ENCODE measurements at regions not wholly inside any gene's neighbourhood (a gene's known extent, or its start where the extent isn't known, plus 50 kb on each side); places are given as distances from the start of the nearest gene placed in this dataset.

- in situ Hi-C loops (cut with HindIII; ENCODE audit: low sequenced_read_pairs), result no loop called here
- DNase-seq (ENCODE audit: low spot score), result no peak
These were observed 169.5 kb upstream of the ROPN1 start for GRCh38 chr3:124161448-124161847.

- no peak for DNase-seq (ENCODE audit: low spot score)
- in situ Hi-C loops (cut with HindIII; ENCODE audit: low sequenced_read_pairs), result no loop called here
These were observed 171.8 kb upstream of the ROPN1 start for GRCh38 chr3:124163689-124164088.

- in situ Hi-C loops (cut with HindIII; ENCODE audit: low sequenced_read_pairs), result no loop called here
These were observed 176.3 kb upstream of the ROPN1 start for GRCh38 chr3:124168271-124168670.

GRCh38 chr3:124172283-124172682, 180.4 kb upstream of the ROPN1 start:
- in situ Hi-C loops (cut with HindIII; ENCODE audit: low sequenced_read_pairs), result no loop called here
- DNase-seq (ENCODE audit: low spot score), result no peak

More at GRCh38 chr3:124168271-124168670, 176.3 kb upstream of the ROPN1 start:
- no peak for DNase-seq (ENCODE audit: low spot score)

- DNase-seq (ENCODE audit: low spot score), result no peak
- in situ Hi-C loops (cut with HindIII; ENCODE audit: low sequenced_read_pairs), result no loop called here
These were observed 180.9 kb upstream of the ROPN1 start for GRCh38 chr3:124172816-124173215.

GRCh38 chr3:124174476-124174875, 182.6 kb upstream of the ROPN1 start:
- DNase-seq (ENCODE audit: low spot score), result peak; percentile 5
- in situ Hi-C loops (cut with HindIII; ENCODE audit: low sequenced_read_pairs), result no loop called here

- in situ Hi-C loops (cut with HindIII; ENCODE audit: low sequenced_read_pairs), result no loop called here
- no peak for DNase-seq (ENCODE audit: low spot score)
These were observed 183.3 kb upstream of the ROPN1 start for GRCh38 chr3:124174910-124175874.

GRCh38 chr3:124177071-124177470, 185.1 kb upstream of the ROPN1 start:
- in situ Hi-C loops (cut with HindIII; ENCODE audit: low sequenced_read_pairs), result no loop called here

GRCh38 chr3:124178531-124178930, 186.6 kb upstream of the ROPN1 start:
- no peak for DNase-seq (ENCODE audit: low spot score)
- in situ Hi-C loops (cut with HindIII; ENCODE audit: low sequenced_read_pairs), result no loop called here

More at GRCh38 chr3:124177071-124177470, 185.1 kb upstream of the ROPN1 start:
- DNase-seq (ENCODE audit: low spot score), result no peak

- DNase-seq (ENCODE audit: low spot score), result no peak
- in situ Hi-C loops (cut with HindIII; ENCODE audit: low sequenced_read_pairs), result no loop called here
These were observed 208.5 kb upstream of the ROPN1 start for GRCh38 chr3:124200407-124200806.

- DNase-seq (ENCODE audit: low spot score), result no peak
- in situ Hi-C loops (cut with HindIII; ENCODE audit: low sequenced_read_pairs), result no loop called here
These were observed 209.3 kb upstream of the ROPN1 start for GRCh38 chr3:124201226-124201625.

- no peak for DNase-seq (ENCODE audit: low spot score)
- in situ Hi-C loops (cut with HindIII; ENCODE audit: low sequenced_read_pairs), result no loop called here
These were observed 209.9 kb upstream of the ROPN1 start for GRCh38 chr3:124201786-124202185.

- in situ Hi-C loops (cut with HindIII; ENCODE audit: low sequenced_read_pairs), result no loop called here
- DNase-seq (ENCODE audit: low spot score), result peak; percentile 30
These were observed 210.8 kb upstream of the ROPN1 start for GRCh38 chr3:124202754-124203153.

GRCh38 chr3:124203292-124203691, 211.4 kb upstream of the ROPN1 start:
- in situ Hi-C loops (cut with HindIII; ENCODE audit: low sequenced_read_pairs), result no loop called here
- no peak for DNase-seq (ENCODE audit: low spot score)

GRCh38 chr3:124206225-124207055, 214.5 kb upstream of the ROPN1 start:
- in situ Hi-C loops (cut with HindIII; ENCODE audit: low sequenced_read_pairs), result no loop called here
- no peak for DNase-seq (ENCODE audit: low spot score)

GRCh38 chr3:124207077-124207476, 215.2 kb upstream of the ROPN1 start:
- no peak for DNase-seq (ENCODE audit: low spot score)
- in situ Hi-C loops (cut with HindIII; ENCODE audit: low sequenced_read_pairs), result no loop called here

GRCh38 chr3:124207873-124208485, 216.1 kb upstream of the ROPN1 start:
- no peak for DNase-seq (ENCODE audit: low spot score)
- in situ Hi-C loops (cut with HindIII; ENCODE audit: low sequenced_read_pairs), result no loop called here

GRCh38 chr3:124209426-124209825, 217.5 kb upstream of the ROPN1 start:
- no peak for DNase-seq (ENCODE audit: low spot score)
- in situ Hi-C loops (cut with HindIII; ENCODE audit: low sequenced_read_pairs), result no loop called here

- no peak for DNase-seq (ENCODE audit: low spot score)
- in situ Hi-C loops (cut with HindIII; ENCODE audit: low sequenced_read_pairs), result no loop called here
These were observed 219.0 kb upstream of the ROPN1 start for GRCh38 chr3:124210899-124211298.

GRCh38 chr3:124213641-124214040, 221.7 kb upstream of the ROPN1 start:
- in situ Hi-C loops (cut with HindIII; ENCODE audit: low sequenced_read_pairs), result no loop called here
- DNase-seq (ENCODE audit: low spot score), result no peak
